Peyer's patch (tissue), 4 donors: ENCODE measurements at regions not wholly inside any gene's neighbourhood (a gene's known extent, or its start where the extent isn't known, plus 50 kb on each side); places are given as distances from the start of the nearest gene placed in this dataset.

ENCODE experiments used
- DNase-seq, 3 donors: peaks; one replicate each; pipeline ENCODE4 v3.0.0-alpha.2; 2017 to 2019
- H3K27ac ChIP-seq, 4 donors: fragments of 200-600 bp; sonication (generic); one replicate each; pipeline ENCODE4 v1.5.1; 2016 to 2019
- H3K27me3 ChIP-seq, 2 donors: fragments of 200-600 bp; sonication (generic); one replicate each; pipeline ENCODE4 v1.5.1; 2019
- H3K36me3 ChIP-seq, 3 donors: fragments of 200-600 bp; sonication (generic); one replicate each; pipeline ENCODE4 v1.5.1; 2016 to 2019
- H3K4me1 ChIP-seq, 4 donors: fragments of 200-600 bp; sonication (generic); one replicate each; pipeline ENCODE4 v1.5.1; 2016 to 2019
- H3K4me3 ChIP-seq, 4 donors: fragments of 200-600 bp; sonication (generic); 1 replicate in 3 of 4; 2 replicates in 1 of 4; pipeline ENCODE4 v1.5.1; 2016 to 2019; ENCODE audit warnings: mild to moderate bottlenecking in 1 of 4
- H3K9me3 ChIP-seq, 4 donors: fragments of 200-600 bp; sonication (generic); one replicate each; pipeline ENCODE4 v1.5.1; 2016 to 2019; ENCODE audit warnings: mild to moderate bottlenecking in 1 of 4
- POLR2A ChIP-seq, 2 donors: fragments of 450-650 bp; IDR thresholded peaks; one replicate each; pipeline ENCODE4 v1.5.1; 2017; ENCODE audit warnings: antibody characterized with exemption in 2 of 2, mild to moderate bottlenecking in 2 of 2, moderate library complexity in 2 of 2
- TF ChIP-seq, protein P1 (sequence below), 6 experiments: fragments of 450-650 bp in 4 of 6; fragments of 200-600 bp in 2 of 6; sonication (generic) in 1 of 6; IDR thresholded peaks; one replicate each; pipeline ENCODE4 v1.5.1; 2017 to 2019; ENCODE audit warnings: antibody characterized with exemption in 6 of 6, mild to moderate bottlenecking in 3 of 6, moderate library complexity in 1 of 6

DNA sequence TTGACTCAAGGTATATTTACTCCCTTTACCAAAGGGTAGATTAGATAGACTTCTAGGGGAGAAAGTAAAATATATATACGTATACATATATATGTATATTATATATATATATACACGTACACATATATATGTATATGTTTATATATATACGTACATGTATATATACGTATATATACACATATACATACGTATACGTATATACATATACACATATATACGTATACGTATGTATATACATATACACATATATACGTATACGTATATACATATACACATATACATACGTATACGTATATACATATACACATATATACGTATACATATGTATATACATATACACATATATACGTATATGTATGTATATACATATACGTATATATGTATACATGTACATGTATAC, 430.5 kb upstream of the ANO3 start:
- no peaks in the 10 kb centered on the region for H3K9me3 ChIP-seq
- no peak overlapping the region for H3K4me3 ChIP-seq
- H3K27me3 ChIP-seq, result no peaks in the 10 kb centered on the region
- H3K4me1 ChIP-seq, result no peaks in the 10 kb centered on the region
- no peak for DNase-seq
- TF ChIP-seq, protein P1, sequence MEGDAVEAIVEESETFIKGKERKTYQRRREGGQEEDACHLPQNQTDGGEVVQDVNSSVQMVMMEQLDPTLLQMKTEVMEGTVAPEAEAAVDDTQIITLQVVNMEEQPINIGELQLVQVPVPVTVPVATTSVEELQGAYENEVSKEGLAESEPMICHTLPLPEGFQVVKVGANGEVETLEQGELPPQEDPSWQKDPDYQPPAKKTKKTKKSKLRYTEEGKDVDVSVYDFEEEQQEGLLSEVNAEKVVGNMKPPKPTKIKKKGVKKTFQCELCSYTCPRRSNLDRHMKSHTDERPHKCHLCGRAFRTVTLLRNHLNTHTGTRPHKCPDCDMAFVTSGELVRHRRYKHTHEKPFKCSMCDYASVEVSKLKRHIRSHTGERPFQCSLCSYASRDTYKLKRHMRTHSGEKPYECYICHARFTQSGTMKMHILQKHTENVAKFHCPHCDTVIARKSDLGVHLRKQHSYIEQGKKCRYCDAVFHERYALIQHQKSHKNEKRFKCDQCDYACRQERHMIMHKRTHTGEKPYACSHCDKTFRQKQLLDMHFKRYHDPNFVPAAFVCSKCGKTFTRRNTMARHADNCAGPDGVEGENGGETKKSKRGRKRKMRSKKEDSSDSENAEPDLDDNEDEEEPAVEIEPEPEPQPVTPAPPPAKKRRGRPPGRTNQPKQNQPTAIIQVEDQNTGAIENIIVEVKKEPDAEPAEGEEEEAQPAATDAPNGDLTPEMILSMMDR (IDR thresholded peaks at IDR 0.05), result no peak
- TF ChIP-seq POLR2A (IDR thresholded peaks at IDR 0.05), result no peak
- no peaks in the 10 kb centered on the region for H3K36me3 ChIP-seq
- H3K27ac ChIP-seq, result no peak overlapping the region

DNA sequence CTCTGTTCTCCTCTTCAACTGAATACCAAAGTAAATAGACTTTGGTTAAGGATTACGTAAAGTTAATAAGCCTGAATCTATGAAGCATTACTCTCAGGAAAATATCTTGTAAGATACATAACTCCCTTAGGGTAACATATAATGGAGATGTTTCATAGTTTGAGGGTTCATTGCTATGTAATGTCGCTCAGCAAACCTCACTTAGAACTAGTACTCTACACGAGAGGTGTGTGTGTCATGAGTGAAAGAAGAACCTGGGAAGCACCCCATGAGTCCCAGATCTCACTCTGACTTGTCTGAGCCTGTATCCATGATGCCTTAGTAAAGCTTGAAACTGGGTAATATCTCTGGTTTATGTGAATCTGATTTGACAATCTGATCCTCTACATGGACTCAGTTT, 429.5 kb upstream of the ANO3 start:
- Histone ChIP-seq H3K9me3 (no peaks in the 10 kb centered on the region), H3K4me3 (no peak overlapping the region), H3K36me3 (no peaks in the 10 kb centered on the region), H3K27ac (no peak overlapping the region), H3K27me3 (no peaks in the 10 kb centered on the region), H3K4me1 (no peaks in the 10 kb centered on the region)
- no peak for DNase-seq
- TF ChIP-seq, protein P1 (IDR thresholded peaks at IDR 0.05), result no peak
- TF ChIP-seq POLR2A (IDR thresholded peaks at IDR 0.05), result no peak

DNA sequence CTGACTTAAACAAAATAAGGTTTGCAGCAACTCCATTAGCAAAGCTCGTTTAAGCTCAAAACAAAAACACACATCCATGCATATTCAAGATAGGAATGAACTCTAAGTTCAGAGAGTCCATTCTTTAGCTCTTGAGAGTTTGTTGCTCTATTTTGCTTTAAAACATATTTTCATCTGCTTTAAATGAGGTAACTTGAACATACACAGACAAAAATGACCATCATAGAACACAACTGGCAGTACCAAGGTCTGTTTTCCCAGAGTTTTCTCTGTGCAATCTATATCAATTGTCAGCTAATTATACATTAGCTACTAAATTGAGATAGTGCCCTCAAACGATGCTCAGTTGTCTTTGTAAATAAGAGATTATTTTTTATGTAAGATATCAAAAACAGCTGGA, 423.2 kb upstream of the ANO3 start:
- no peak for TF ChIP-seq POLR2A (IDR thresholded peaks at IDR 0.05)
- TF ChIP-seq, protein P1 (IDR thresholded peaks at IDR 0.05), result no peak
- no peak for DNase-seq
- no peak overlapping the region for H3K4me3 ChIP-seq

DNA sequence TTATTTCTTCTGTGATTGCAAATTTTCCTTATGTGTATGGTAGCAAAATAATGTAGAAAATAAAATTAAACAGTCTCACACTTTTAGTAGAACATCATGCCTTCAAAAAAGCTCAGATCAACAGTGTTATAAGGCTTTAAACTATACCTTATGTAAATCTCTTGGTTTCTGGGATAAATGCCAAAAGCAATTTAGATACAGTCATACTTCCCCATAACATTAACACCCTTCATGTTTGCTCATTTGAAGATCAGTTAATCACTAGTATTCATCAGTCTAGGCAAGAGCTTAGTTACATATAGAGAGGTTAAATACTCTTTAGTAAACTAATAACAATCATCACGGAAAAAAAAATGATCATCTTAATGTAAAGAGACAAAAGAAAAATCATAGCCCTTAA, 421.8 kb upstream of the ANO3 start:
- DNase-seq, result no peak
- H3K27ac ChIP-seq, result no peak overlapping the region
- TF ChIP-seq, protein P1 (IDR thresholded peaks at IDR 0.05), result no peak
- no peak for TF ChIP-seq POLR2A (IDR thresholded peaks at IDR 0.05)
- no peaks in the 10 kb centered on the region for H3K9me3 ChIP-seq
- H3K4me3 ChIP-seq, result no peak overlapping the region
- H3K4me1 ChIP-seq, result no peaks in the 10 kb centered on the region
- H3K36me3 ChIP-seq, result no peaks in the 10 kb centered on the region
- no peaks in the 10 kb centered on the region for H3K27me3 ChIP-seq

More for the DNA sequence above, 423.2 kb upstream of the ANO3 start:
- Histone ChIP-seq H3K4me1 (no peaks in the 10 kb centered on the region), H3K9me3 (no peaks in the 10 kb centered on the region), H3K27ac (no peak overlapping the region), H3K27me3 (no peaks in the 10 kb centered on the region), H3K36me3 (no peaks in the 10 kb centered on the region)

DNA sequence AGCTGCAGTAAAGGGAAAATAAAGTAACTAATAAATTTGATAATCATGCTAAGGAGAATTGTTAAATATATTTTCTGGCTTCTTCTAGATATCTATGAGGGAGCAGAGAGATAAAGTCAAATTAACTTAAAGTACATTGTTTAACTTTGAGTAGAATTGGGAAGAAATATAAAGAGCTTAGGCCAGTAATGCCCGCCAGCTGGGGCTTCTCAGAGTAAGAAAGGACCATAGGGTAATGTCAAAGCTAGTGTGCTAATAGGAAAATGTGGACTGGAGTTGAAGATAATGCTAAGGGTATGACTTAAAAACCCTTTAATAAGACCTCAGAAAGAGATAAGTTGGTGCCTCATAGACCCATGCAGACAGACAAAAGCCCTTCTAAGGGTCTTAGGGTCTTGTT, 411.6 kb upstream of the ANO3 start:
- H3K27me3 ChIP-seq, result no peaks in the 10 kb centered on the region
- H3K36me3 ChIP-seq, result no peaks in the 10 kb centered on the region
- DNase-seq, result no peak
- H3K4me3 ChIP-seq, result no peak overlapping the region
- TF ChIP-seq, protein P1 (IDR thresholded peaks at IDR 0.05), result no peak
- no peak for TF ChIP-seq POLR2A (IDR thresholded peaks at IDR 0.05)
- H3K9me3 ChIP-seq, result no peaks in the 10 kb centered on the region
- no peaks in the 10 kb centered on the region for H3K4me1 ChIP-seq
- no peak overlapping the region for H3K27ac ChIP-seq

DNA sequence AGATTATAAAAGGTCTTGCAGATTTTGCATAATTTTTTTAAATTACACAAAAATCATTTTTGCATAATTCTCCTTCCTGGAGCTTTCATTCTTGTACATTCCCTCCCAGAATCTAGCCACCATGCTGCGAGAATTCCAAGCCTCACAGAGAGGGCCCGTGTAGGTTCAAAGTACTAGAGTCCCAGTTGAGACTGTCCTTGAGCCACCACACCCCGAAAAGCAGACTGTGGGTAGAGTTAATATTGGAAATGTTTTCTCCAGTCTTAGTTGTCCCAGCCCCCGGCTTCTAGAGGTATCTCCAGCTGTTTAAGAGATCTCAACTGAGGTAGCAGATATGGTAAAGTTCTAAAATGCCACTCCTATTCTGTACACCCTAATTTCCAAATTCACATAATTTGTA, 407.3 kb upstream of the ANO3 start:
- H3K36me3 ChIP-seq, result no peaks in the 10 kb centered on the region
- no peaks in the 10 kb centered on the region for H3K4me1 ChIP-seq
- H3K27me3 ChIP-seq, result no peaks in the 10 kb centered on the region
- H3K9me3 ChIP-seq, result no peaks in the 10 kb centered on the region
- H3K27ac ChIP-seq, result peak overlapping the region in 1 of 4 donors; percentile 8
- no peak overlapping the region for H3K4me3 ChIP-seq
- TF ChIP-seq POLR2A (IDR thresholded peaks at IDR 0.05), result no peak
- TF ChIP-seq, protein P1 (IDR thresholded peaks at IDR 0.05), result no peak
- DNase-seq, result no peak
